Uterus (tissue), 3 donors: ENCODE measurements at regions not wholly inside any gene's neighbourhood (a gene's known extent, or its start where the extent isn't known, plus 50 kb on each side); places are given as distances from the start of the nearest gene placed in this dataset.
A peak's percentile ranks its signal among the peaks of the same experiment; 100 is the strongest.

Experiments used
- DNase-seq, 2 donors: peaks; one replicate each; pipeline ENCODE4 v3.0.0-alpha.2; 2019 to 2020
- H3K27ac ChIP-seq, 2 donors: fragments of 200-600 bp; sonication (generic); 1 replicate in 1 of 2; 2 replicates in 1 of 2; pipeline ENCODE4 v1.5.1; 2016 to 2018
- H3K27me3 ChIP-seq, 2 donors: fragments of 200-600 bp; sonication (generic); one replicate each; pipeline ENCODE4 v1.5.1; 2018 to 2019; ENCODE audit warnings: control low read depth in 1 of 2
- H3K36me3 ChIP-seq, 2 donors: fragments of 200-600 bp; sonication (generic); one replicate each; pipeline ENCODE4 v1.5.1; 2019; ENCODE audit warnings: control low read depth in 1 of 2
- H3K4me1 ChIP-seq, 2 donors: fragments of 200-600 bp; sonication (generic); one replicate each; pipeline ENCODE4 v1.5.1; 2018 to 2019; ENCODE audit warnings: control low read depth in 1 of 2
- H3K4me3 ChIP-seq, 2 donors: fragments of 200-600 bp; sonication (generic); 1 replicate in 1 of 2; 2 replicates in 1 of 2; pipeline ENCODE4 v1.5.1; 2018 to 2019; ENCODE audit warnings: mild to moderate bottlenecking in 1 of 2
- H3K9me3 ChIP-seq, 2 donors: fragments of 200-600 bp; sonication (generic); one replicate each; pipeline ENCODE4 v1.5.1; 2019; ENCODE audit warnings: control low read depth in 1 of 2
- CTCF ChIP-seq, 4 experiments: fragments of 200-600 bp in 2 of 4; fragments of 450-650 bp in 2 of 4; sonication (generic) in 2 of 4; IDR thresholded peaks; one replicate each; pipeline ENCODE4 v1.5.1; 2016 to 2019; ENCODE audit warnings: antibody characterized with exemption in 4 of 4, mild to moderate bottlenecking in 2 of 4, moderate library complexity in 1 of 4
- POLR2A ChIP-seq, 2 donors: fragments of 450-650 bp; IDR thresholded peaks; one replicate each; pipeline ENCODE4 v1.6.1; 2016; ENCODE audit warnings: antibody characterized with exemption in 2 of 2, mild to moderate bottlenecking in 1 of 2, moderate library complexity in 1 of 2
- intact Hi-C: fragments of 100-400 bp; cut with DNase I; formaldehyde crosslinking; loops from one replicate; pipeline ENCODE4 v1.15.1; 2023; ENCODE audit warnings: low total_unique reads
- donor health status: DM: yes; HTN: yes; CAD: no.

GRCh38 chr10:4069491-4069890 is 284.5 kb upstream of the KLF6 start:
- H3K4me1 ChIP-seq = no peaks in the 10 kb centered on the region
- TF ChIP-seq CTCF (IDR thresholded peaks at IDR 0.05) (no peak), POLR2A (IDR thresholded peaks at IDR 0.05) (no peak)
- no peak for DNase-seq
- H3K9me3 ChIP-seq = no peaks in the 10 kb centered on the region
- intact Hi-C loops = no loop called here
- no peak overlapping the region for H3K4me3 ChIP-seq
- H3K27me3 ChIP-seq = no peaks in the 10 kb centered on the region
- H3K36me3 ChIP-seq = no peaks in the 10 kb centered on the region
- H3K27ac ChIP-seq = peak overlapping the region in 1 of 2 donors; percentile 32

- H3K9me3 ChIP-seq = no peaks in the 10 kb centered on the region
- H3K36me3 ChIP-seq = no peaks in the 10 kb centered on the region
- no peak for DNase-seq
- intact Hi-C loops = no loop called here
- H3K27me3 ChIP-seq = no peaks in the 10 kb centered on the region
- H3K4me3 ChIP-seq = no peak overlapping the region
- TF ChIP-seq POLR2A (IDR thresholded peaks at IDR 0.05) (no peak), CTCF (IDR thresholded peaks at IDR 0.05) (no peak)
- no peak overlapping the region for H3K27ac ChIP-seq
- no peaks in the 10 kb centered on the region for H3K4me1 ChIP-seq
These were observed 283.6 kb upstream of the KLF6 start for GRCh38 chr10:4068629-4069028.

GRCh38 chr10:4067931-4068561 is 283.0 kb upstream of the KLF6 start:
- DNase-seq = no peak
- no peak for TF ChIP-seq POLR2A (IDR thresholded peaks at IDR 0.05)
- no peak for TF ChIP-seq CTCF (IDR thresholded peaks at IDR 0.05)
- no peak overlapping the region for H3K4me3 ChIP-seq
- no peaks in the 10 kb centered on the region for H3K4me1 ChIP-seq
- no peaks in the 10 kb centered on the region for H3K27me3 ChIP-seq
- H3K36me3 ChIP-seq = no peaks in the 10 kb centered on the region
- no peaks in the 10 kb centered on the region for H3K9me3 ChIP-seq
- intact Hi-C loops = no loop called here
- no peak overlapping the region for H3K27ac ChIP-seq

- H3K27me3 ChIP-seq = no peaks in the 10 kb centered on the region
- H3K27ac ChIP-seq = no peak overlapping the region
- H3K9me3 ChIP-seq = no peaks in the 10 kb centered on the region
- no peaks in the 10 kb centered on the region for H3K4me1 ChIP-seq
- no peak for DNase-seq
- TF ChIP-seq POLR2A (IDR thresholded peaks at IDR 0.05) (no peak), CTCF (IDR thresholded peaks at IDR 0.05) (no peak)
- H3K4me3 ChIP-seq = no peak overlapping the region
- H3K36me3 ChIP-seq = no peaks in the 10 kb centered on the region
- intact Hi-C loops = no loop called here
These were observed 282.5 kb upstream of the KLF6 start for GRCh38 chr10:4067531-4067930.

- no peaks in the 10 kb centered on the region for H3K36me3 ChIP-seq
- H3K9me3 ChIP-seq = no peaks in the 10 kb centered on the region
- no peak overlapping the region for H3K27ac ChIP-seq
- H3K4me1 ChIP-seq = no peaks in the 10 kb centered on the region
- TF ChIP-seq CTCF (IDR thresholded peaks at IDR 0.05) = no peak
- no peak for TF ChIP-seq POLR2A (IDR thresholded peaks at IDR 0.05)
- DNase-seq = no peak
- H3K4me3 ChIP-seq = no peak overlapping the region
- H3K27me3 ChIP-seq = no peaks in the 10 kb centered on the region
- intact Hi-C loops = no loop called here
These were observed 281.8 kb upstream of the KLF6 start for GRCh38 chr10:4066581-4067390.
